SK-N-SH (cell line): ENCODE measurements at regions not wholly inside any gene's neighbourhood (a gene's known extent, or its start where the extent isn't known, plus 50 kb on each side); places are given as distances from the start of the nearest gene placed in this dataset.

Experiments
- CTCF ChIA-PET: fragments of 300-600, 350-600 bp; formaldehyde crosslinking; extraction: SDS; loops from one replicate; lab custom pipeline; 2021; lab: Yijun Ruan, JAX
- POLR2A ChIA-PET: fragments of 350-600 bp; sonication (Branson Sonifier 250); formaldehyde crosslinking; extraction: SDS; loops from one replicate; lab custom pipeline; 2020; ENCODE audit warnings: antibody characterized with exemption, inconsistent platforms; lab: Yijun Ruan, JAX
- DNase-seq: peaks from one replicate; pipeline ENCODE4 v3.0.0; 2012
- H2AFZ ChIP-seq: fragments of 200-600 bp; sonication (generic); 2 replicates; pipeline ENCODE4 v1.8.1; 2016; ENCODE audit warnings: antibody characterized with exemption, mild to moderate bottlenecking, low read depth
- H3F3A ChIP-seq: fragments of 200-600 bp; sonication (generic); replicated peaks from 2 replicates; pipeline ENCODE3; 2016; ENCODE audit warnings: antibody characterized with exemption, mild to moderate bottlenecking; ENCODE audit not compliant: insufficient read depth
- H3K27ac ChIP-seq, 2 experiments: fragments of 200-500 bp in 1 of 2; fragments of 200-600 bp in 1 of 2; sonication (Bioruptor generic) in 1 of 2; sonication (generic), shearing (Covaris generic) in 1 of 2; 2 replicates each; pipeline versions ENCODE4 v1.5.1 to v1.6.1; 2014 to 2016; ENCODE audit warnings: low read depth in 2 of 2, inconsistent platforms in 1 of 2, low read length in 1 of 2, mild to moderate bottlenecking in 1 of 2, mixed read lengths in 1 of 2
- H3K27me3 ChIP-seq: fragments of 200-600 bp; sonication (generic), shearing (Covaris generic); 2 replicates; pipeline ENCODE4 v1.6.1; 2016; ENCODE audit warnings: mixed run types; ENCODE audit not compliant: insufficient read depth
- H3K36me3 ChIP-seq, 2 experiments: fragments of 200-500 bp in 1 of 2; fragments of 200-600 bp in 1 of 2; sonication (Bioruptor generic) in 1 of 2; sonication (generic) in 1 of 2; replicated peaks in 1 of 2; 2 replicates each; pipeline versions ENCODE3 to v1.5.1; 2014 to 2016; ENCODE audit warnings: low read length in 1 of 2, mild to moderate bottlenecking in 1 of 2; ENCODE audit not compliant: insufficient read depth in 2 of 2, control insufficient read depth in 1 of 2
- H3K4me1 ChIP-seq, 2 experiments: fragments of 200-500 bp in 1 of 2; fragments of 200-600 bp in 1 of 2; sonication (Bioruptor generic) in 1 of 2; sonication (generic), shearing (Covaris generic) in 1 of 2; 2 replicates each; pipeline versions ENCODE4 v1.5.1 to v1.6.1; 2014 to 2016; ENCODE audit warnings: low read depth in 1 of 2, low read length in 1 of 2, mixed run types in 1 of 2; ENCODE audit not compliant: insufficient read depth in 2 of 2, control insufficient read depth in 1 of 2
- H3K4me2 ChIP-seq: fragments of 200-600 bp; sonication (generic), shearing (Covaris generic); 2 replicates; pipeline ENCODE4 v1.6.1; 2017; ENCODE audit warnings: mixed run types
- H3K4me3 ChIP-seq, 2 experiments: fragments of 200-500 bp in 1 of 2; fragments of 200-600 bp in 1 of 2; sonication (Bioruptor generic) in 1 of 2; sonication (generic), shearing (Covaris generic) in 1 of 2; 2 replicates each; pipeline versions ENCODE4 v1.5.1 to v1.8.1; 2014 to 2016; ENCODE audit warnings: low read depth in 2 of 2, inconsistent platforms in 1 of 2, low read length in 1 of 2, mild to moderate bottlenecking in 1 of 2, mixed read lengths in 1 of 2, moderate library complexity in 1 of 2
- H3K79me2 ChIP-seq: fragments of 200-600 bp; sonication (generic); 2 replicates; pipeline ENCODE4 v1.8.1; 2017; ENCODE audit warnings: mild to moderate bottlenecking; ENCODE audit not compliant: insufficient read depth
- H3K9ac ChIP-seq: fragments of 200-600 bp; sonication (generic); 2 replicates; pipeline ENCODE4 v1.6.1; 2017; ENCODE audit warnings: mixed run types
- H3K9me2 ChIP-seq: fragments of 200-600 bp; sonication (generic); 2 replicates; pipeline ENCODE4 v1.6.1; 2017; ENCODE audit warnings: mixed run types
- H3K9me3 ChIP-seq: fragments of 200-600 bp; sonication (generic); 2 replicates; pipeline ENCODE4 v1.6.1; 2017; ENCODE audit warnings: mixed run types, mild to moderate bottlenecking, moderate library complexity
- H4K20me1 ChIP-seq: fragments of 200-600 bp; sonication (generic); 2 replicates; pipeline ENCODE4 v1.6.1; 2017; ENCODE audit warnings: mild to moderate bottlenecking, mixed run types; ENCODE audit not compliant: insufficient read depth
- CHD2 ChIP-seq: fragments of 150-350 bp; IDR thresholded peaks from 2 replicates; pipeline ENCODE4 v1.6.1; 2018; ENCODE audit warnings: low read length; ENCODE audit not compliant: partially characterized antibody
- EZH2phosphoT487 ChIP-seq: fragments of 200-600 bp; sonication (generic); IDR thresholded peaks from 2 replicates; pipeline ENCODE4 v1.6.1; 2017; ENCODE audit warnings: low read depth, mixed run types, mild to moderate bottlenecking, antibody characterized with exemption, moderate library complexity, borderline replicate concordance
- FOSL2 ChIP-seq: IDR thresholded peaks from 2 replicates; pipeline ENCODE4 v1.4.0; 2012; ENCODE audit warnings: low read depth, mild to moderate bottlenecking, moderate library complexity, borderline replicate concordance
- FOXM1 ChIP-seq: IDR thresholded peaks from 2 replicates; pipeline ENCODE4 v1.4.0; 2012; ENCODE audit warnings: low read depth, mild to moderate bottlenecking
- GATA2 ChIP-seq: sonication (generic); formaldehyde crosslinking; IDR thresholded peaks from 2 replicates; pipeline ENCODE4 v1.5.0; 2020; ENCODE audit warnings: mild to moderate bottlenecking, missing genetic modification reagents
- MEF2A ChIP-seq: IDR thresholded peaks from 2 replicates; pipeline ENCODE4 v1.4.0; 2012; ENCODE audit warnings: low read depth, borderline replicate concordance
- RFX5 ChIP-seq: IDR thresholded peaks from 2 replicates; pipeline ENCODE4 v1.6.1; 2012; ENCODE audit warnings: mild to moderate bottlenecking, improper control_type of control experiment, low read length
- RXRA ChIP-seq: IDR thresholded peaks from 2 replicates; pipeline ENCODE4 v1.4.0; 2012; ENCODE audit warnings: low read depth, mild to moderate bottlenecking, borderline replicate concordance
- SMC3 ChIP-seq: IDR thresholded peaks from 2 replicates; pipeline ENCODE4 v1.6.1; 2012; ENCODE audit warnings: low read depth, low read length, improper control_type of control experiment
- TEAD4 ChIP-seq: IDR thresholded peaks from 2 replicates; pipeline ENCODE4 v1.4.0; 2012; ENCODE audit warnings: mild to moderate bottlenecking, borderline replicate concordance; ENCODE audit not compliant: insufficient read depth
- WGBS: methylation state at CpG from one replicate; pipeline ENCODE4 v1.1.6; 2017; ENCODE audit warnings: low lambda C conversion rate; 5-methylcytosine and 5-hydroxymethylcytosine counted together
- TF ChIP-seq, protein P1 (sequence below): IDR thresholded peaks from 2 replicates; pipeline ENCODE4 v1.4.0; 2012; ENCODE audit warnings: low read depth, borderline replicate concordance
- TF ChIP-seq, protein P2 (sequence below): IDR thresholded peaks from 2 replicates; pipeline ENCODE4 v1.4.0; 2012; ENCODE audit warnings: low read depth
- TF ChIP-seq, protein P3 (sequence below): fragments of 150-350 bp; IDR thresholded peaks from 2 replicates; pipeline ENCODE4 v1.6.1; 2017; ENCODE audit warnings: antibody characterized with exemption, low read length, low read depth, borderline replicate concordance

DNA sequence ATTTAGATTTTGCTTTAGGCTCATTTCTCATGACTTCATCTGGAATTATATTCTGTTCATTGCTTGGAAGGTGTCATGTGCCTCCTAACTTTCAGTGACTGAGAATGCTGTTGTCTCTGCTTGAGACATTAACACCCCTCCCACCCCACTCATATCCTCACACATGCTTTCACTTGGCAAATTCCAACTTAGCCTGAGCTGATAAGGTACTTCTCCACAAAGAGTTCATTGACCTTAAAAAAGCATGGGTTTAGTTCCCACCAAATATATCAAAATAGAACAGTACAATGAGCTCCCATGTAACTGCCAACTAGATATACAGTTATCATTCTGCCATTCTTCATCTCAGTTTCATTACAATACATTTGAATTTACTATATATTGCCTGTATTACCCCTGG, 576.5 kb upstream of the ADGRL2 start:
- Histone ChIP-seq H3K9ac (no peak overlapping the region), H3K79me2 (no peaks in the 10 kb centered on the region), H3F3A (no peaks in the 10 kb centered on the region), H3K4me1 (peaks cover 0 to 2% of the 10 kb centered on the region in 2 experiments; a peak in 2 of 4 replicates), H3K36me3 (no peaks in the 10 kb centered on the region), H3K4me2 (no peak overlapping the region), H3K9me3 (no peaks in the 10 kb centered on the region), H3K27ac (no peak overlapping the region), H2AFZ (no peak overlapping the region; the same call in 1 of the 2 replicates), H3K27me3 (no peaks in the 10 kb centered on the region), H3K9me2 (no peaks in the 10 kb centered on the region), H3K4me3 (no peak overlapping the region), H4K20me1 (no peaks in the 10 kb centered on the region)
- ChIA-PET POLR2A (no interaction called here), CTCF (no interaction called here)
- TF ChIP-seq, protein P1, sequence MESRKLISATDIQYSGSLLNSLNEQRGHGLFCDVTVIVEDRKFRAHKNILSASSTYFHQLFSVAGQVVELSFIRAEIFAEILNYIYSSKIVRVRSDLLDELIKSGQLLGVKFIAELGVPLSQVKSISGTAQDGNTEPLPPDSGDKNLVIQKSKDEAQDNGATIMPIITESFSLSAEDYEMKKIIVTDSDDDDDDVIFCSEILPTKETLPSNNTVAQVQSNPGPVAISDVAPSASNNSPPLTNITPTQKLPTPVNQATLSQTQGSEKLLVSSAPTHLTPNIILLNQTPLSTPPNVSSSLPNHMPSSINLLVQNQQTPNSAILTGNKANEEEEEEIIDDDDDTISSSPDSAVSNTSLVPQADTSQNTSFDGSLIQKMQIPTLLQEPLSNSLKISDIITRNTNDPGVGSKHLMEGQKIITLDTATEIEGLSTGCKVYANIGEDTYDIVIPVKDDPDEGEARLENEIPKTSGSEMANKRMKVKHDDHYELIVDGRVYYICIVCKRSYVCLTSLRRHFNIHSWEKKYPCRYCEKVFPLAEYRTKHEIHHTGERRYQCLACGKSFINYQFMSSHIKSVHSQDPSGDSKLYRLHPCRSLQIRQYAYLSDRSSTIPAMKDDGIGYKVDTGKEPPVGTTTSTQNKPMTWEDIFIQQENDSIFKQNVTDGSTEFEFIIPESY, result no peak
- TF ChIP-seq MEF2A, result no peak
- TF ChIP-seq CHD2, result no peak
- no peak for TF ChIP-seq RFX5
- TF ChIP-seq EZH2phosphoT487, result no peak
- no peak for TF ChIP-seq GATA2 (CRISPR knock-in tag)
- no peak for TF ChIP-seq TEAD4
- TF ChIP-seq, protein P2, sequence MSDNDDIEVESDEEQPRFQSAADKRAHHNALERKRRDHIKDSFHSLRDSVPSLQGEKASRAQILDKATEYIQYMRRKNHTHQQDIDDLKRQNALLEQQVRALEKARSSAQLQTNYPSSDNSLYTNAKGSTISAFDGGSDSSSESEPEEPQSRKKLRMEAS, result no peak
- TF ChIP-seq, protein P3, sequence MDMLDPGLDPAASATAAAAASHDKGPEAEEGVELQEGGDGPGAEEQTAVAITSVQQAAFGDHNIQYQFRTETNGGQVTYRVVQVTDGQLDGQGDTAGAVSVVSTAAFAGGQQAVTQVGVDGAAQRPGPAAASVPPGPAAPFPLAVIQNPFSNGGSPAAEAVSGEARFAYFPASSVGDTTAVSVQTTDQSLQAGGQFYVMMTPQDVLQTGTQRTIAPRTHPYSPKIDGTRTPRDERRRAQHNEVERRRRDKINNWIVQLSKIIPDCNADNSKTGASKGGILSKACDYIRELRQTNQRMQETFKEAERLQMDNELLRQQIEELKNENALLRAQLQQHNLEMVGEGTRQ, result no peak
- no peak for DNase-seq

DNA sequence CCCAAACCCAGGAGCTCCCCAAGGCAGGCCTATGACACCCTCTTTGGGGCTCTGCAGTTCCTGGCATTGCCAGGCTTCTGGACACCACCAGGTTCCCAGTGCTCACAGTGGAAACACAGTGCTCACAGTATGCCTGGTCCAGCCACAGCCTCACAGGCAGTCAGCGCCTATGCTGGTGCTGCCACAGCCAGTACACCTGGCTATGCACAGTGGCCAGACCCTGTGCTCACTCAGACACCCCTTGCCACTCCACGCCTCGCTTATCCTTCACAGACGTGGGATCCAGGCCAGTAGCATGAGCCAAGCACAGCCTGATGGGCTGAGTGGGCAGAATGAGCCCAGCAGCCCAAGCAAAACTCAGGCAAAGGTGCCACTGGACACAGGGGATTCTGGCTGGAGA, 579.2 kb upstream of the ADGRL2 start:
- H3K27ac ChIP-seq, result no peak overlapping the region
- H3K36me3 ChIP-seq, result no peaks in the 10 kb centered on the region
- DNase-seq, result no peak
- H3K9ac ChIP-seq, result no peak overlapping the region
- no peaks in the 10 kb centered on the region for H4K20me1 ChIP-seq
- ChIA-PET CTCF (no interaction called here), POLR2A (no interaction called here)
- H3K9me2 ChIP-seq, result no peaks in the 10 kb centered on the region
- H3K4me3 ChIP-seq, result no peak overlapping the region
- TF ChIP-seq FOXM1 (no peak), SMC3 (no peak), FOSL2 (no peak), GATA2 (CRISPR knock-in tag) (no peak), RXRA (no peak)
- TF ChIP-seq, protein P1, result no peak
- peaks cover 0 to 1% of the 10 kb centered on the region in 2 experiments; a peak in 2 of 4 replicates for H3K4me1 ChIP-seq
- H3K4me2 ChIP-seq, result no peak overlapping the region
- H3K27me3 ChIP-seq, result no peaks in the 10 kb centered on the region
- H2AFZ ChIP-seq, result no peak overlapping the region
- no peaks in the 10 kb centered on the region for H3K9me3 ChIP-seq
- no peaks in the 10 kb centered on the region for H3F3A ChIP-seq
- 72% methylated on average over 2 of the region's 4 CpGs for WGBS
- H3K79me2 ChIP-seq, result no peaks in the 10 kb centered on the region
